ENCODE measurements at regions not wholly inside any gene's neighbourhood (a gene's known extent, or its start where the extent isn't known, plus 50 kb on each side); places are given as distances from the start of the nearest gene placed in this dataset.

GRCh38 chr13:105703843-105704242 is 831.6 kb downstream of the EFNB2 start:
- Histone ChIP-seq H3K79me1 (ENCODE audit: low read depth in 1 of 2, low read length in 2 of 2) (no peaks in the 10 kb centered on the region), H2BK5ac (ENCODE audit: low read depth, low read length, poor library complexity, severe bottlenecking) (no peak overlapping the region), H3K23ac (ENCODE audit: low read depth, low read length) (no peak overlapping the region), H4K5ac (ENCODE audit: low read depth, low read length) (no peak overlapping the region), H3K36me3 (ENCODE audit: control insufficient read depth, insufficient read depth, low read length) (no peaks in the 10 kb centered on the region), H3K9me3 (ENCODE audit: control insufficient read depth, insufficient read depth, low read length) (no peaks in the 10 kb centered on the region), H3K56ac (ENCODE audit: extremely low read depth, insufficient read depth, low read length) (no peak overlapping the region), H3K4ac (ENCODE audit: low read depth, low read length) (no peak overlapping the region), H2AK5ac (ENCODE audit: low read depth, low read length) (no peak overlapping the region), H4K91ac (ENCODE audit: insufficient read depth, low read depth, low read length) (no peak overlapping the region), H2BK20ac (ENCODE audit: low read depth, low read length) (no peak overlapping the region), H2BK120ac (ENCODE audit: low read depth, low read length) (no peak overlapping the region), H3K14ac (replicated peaks; ENCODE audit: low read depth, low read length) (no peak overlapping the region), H3K9me1 (ENCODE audit: insufficient read depth, low read length) (no peaks in the 10 kb centered on the region), H2AK9ac (replicated peaks; ENCODE audit: low read depth, low read length, poor library complexity) (no peak overlapping the region), H3K9ac (ENCODE audit: low read depth, low read length) (no peak overlapping the region), H4K8ac (ENCODE audit: low read depth in 2 of 2, low read length in 2 of 2) (no peak overlapping the region), H3K4me1 (ENCODE audit: control insufficient read depth, insufficient read depth, low read length) (no peaks in the 10 kb centered on the region), H3K4me3 (ENCODE audit: insufficient read depth, low read depth, low read length) (no peak overlapping the region), H3K4me2 (ENCODE audit: low read depth, low read length) (no peak overlapping the region), H3K18ac (ENCODE audit: low read depth, low read length) (no peak overlapping the region), H2AFZ (replicated peaks; ENCODE audit: low read length, poor library complexity) (no peak overlapping the region), H2BK15ac (ENCODE audit: low read depth, low read length) (no peak overlapping the region), H4K20me1 (ENCODE audit: insufficient read depth, low read length) (no peaks in the 10 kb centered on the region), H3K27me3 (ENCODE audit: control insufficient read depth, insufficient read depth, low read length) (no peaks in the 10 kb centered on the region), H3K27ac (ENCODE audit: insufficient read depth, low read length) (no peak overlapping the region)
- no TSS peak for BruUV-seq (replicated peaks)
- in situ Hi-C loops (cut with MboI; ENCODE audit: low sequenced_read_pairs): no loop called here
- DNase-seq (no peak), ATAC-seq (ENCODE audit: low read depth) (no peak)
- dilution Hi-C loops (cut with HindIII; ENCODE audit: low sequenced_read_pairs, unreplicated experiment): no loop called here
- intact Hi-C loops (cut with micrococcal nuclease): no loop called here
- TF ChIP-seq ELK1 (IDR thresholded peaks at IDR 0.05; ENCODE audit: borderline replicate concordance, low read depth, low read length): no peak
- TF ChIP-seq MAFK (IDR thresholded peaks at IDR 0.05; ENCODE audit: low read depth, low read length): peak; percentile 100
- whole genome bisulfite sequencing, 2 experiments (ENCODE audit: extremely low coverage in 2 of 2, insufficient read length in 1 of 2): no CpG with 5 or more reads among the region's 3 CpGs
- POLR2A ChIA-PET (ENCODE audit: unreplicated experiment): no interaction called here
- CTCF ChIA-PET: no interaction called here

All from IMR-90 (cell line).